NCI-H2171 (cell line): ENCODE measurements at regions not wholly inside any gene's neighbourhood (a gene's known extent, or its start where the extent isn't known, plus 50 kb on each side); places are given as distances from the start of the nearest gene placed in this dataset.
"Not testable (repeated sequence)": the region's sequence is repeated elsewhere in the genome, so short reads cannot be mapped to it uniquely, and the experiment has no call there.

Experiments used
- DNase-seq: peaks from one replicate; lab custom pipeline; 2025; lab: John Stamatoyannopoulos, UW

DNA sequence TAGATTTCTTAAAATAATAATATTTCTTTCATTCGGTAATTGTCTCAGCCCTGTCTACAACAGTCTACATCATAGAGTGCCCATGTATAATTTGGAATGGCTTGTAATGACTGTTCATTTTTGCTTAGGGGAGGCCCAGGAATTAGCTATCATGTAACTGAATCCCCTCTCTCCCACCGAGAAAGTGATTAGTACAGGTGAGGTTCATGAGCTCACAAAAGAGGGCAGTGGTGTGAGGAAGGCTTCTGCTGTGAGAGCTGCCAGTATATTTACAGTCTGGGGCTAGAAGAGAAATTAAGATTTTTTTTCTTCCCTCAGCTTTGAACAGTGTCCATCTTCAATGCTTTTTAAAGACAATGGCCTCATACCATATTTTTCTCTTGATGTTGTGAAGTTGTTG lies 340.7 kb downstream of the ADGRL2 start:
- no peak for DNase-seq

DNA sequence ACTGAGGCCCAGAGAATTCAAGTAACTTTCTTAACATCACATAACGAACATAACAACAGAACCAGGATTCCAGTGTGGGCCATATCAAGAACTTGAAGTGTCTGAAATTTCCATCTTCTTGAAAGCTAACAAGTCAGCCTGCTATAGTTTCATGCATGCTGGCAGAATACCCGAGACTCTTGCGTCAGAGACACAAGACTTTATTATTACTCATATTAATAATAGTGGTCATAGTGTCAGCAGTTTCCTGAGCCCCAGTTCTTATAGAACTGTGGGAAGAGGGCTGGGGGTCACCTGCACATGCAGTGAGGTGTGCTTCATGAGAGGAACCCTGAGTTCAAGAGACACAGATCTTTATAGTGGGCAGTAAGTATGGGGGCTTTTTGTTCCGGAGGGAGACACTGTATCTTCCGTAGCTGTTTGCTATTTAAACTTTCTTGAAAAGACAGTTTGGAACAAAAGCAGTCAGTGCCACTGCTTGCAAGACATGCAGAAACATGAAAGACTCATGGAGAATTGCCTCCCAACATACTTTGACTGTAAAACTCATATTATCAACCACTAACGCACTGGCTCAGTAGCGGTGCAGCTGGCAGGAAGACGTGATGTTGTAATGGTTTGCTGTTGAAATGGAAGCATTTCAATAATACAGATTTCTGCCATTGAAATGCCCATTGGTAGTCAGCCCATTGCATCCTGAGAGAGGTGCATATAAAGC lies 339.2 kb downstream of the ADGRL2 start:
- DNase-seq = no peak

DNA sequence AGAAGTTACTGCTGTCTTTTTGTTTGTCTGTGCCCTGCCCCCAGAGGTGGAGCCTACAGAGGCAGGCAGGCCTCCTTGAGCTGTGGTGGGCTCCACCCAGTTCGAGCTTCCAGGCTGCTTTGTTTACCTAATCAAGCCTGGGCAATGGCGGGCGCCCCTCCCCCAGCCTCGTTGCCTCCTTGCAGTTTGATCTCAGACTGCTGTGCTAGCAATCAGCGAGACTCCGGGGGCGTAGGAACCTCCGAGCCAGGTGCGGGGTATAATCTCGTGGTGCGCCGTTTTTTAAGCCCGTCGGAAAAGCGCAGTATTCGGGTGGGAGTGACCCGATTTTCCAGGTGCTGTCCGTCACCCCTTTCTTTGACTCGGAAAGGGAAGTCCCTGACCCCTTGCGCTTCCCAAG lies 335.6 kb downstream of the ADGRL2 start:
- DNase-seq = not testable (repeated sequence)

DNA sequence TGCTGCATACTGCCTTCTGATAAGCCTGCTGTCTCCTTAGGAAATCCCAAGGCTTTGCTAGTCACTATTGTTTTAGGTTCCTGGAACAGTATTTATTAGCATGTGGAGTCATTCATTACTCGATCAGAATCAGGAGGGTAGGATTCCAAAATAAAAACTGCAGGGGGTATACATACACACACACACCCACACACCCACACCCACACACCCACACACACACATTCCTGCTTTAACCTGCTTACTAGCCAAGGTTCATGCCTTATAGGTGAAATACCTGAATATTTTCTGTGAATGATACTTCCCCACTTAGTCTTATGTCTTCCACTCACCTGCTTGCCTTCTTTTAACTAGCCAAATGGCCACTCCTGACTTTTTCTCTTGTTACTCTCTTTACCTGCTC lies 325.1 kb downstream of the ADGRL2 start:
- no peak for DNase-seq

DNA sequence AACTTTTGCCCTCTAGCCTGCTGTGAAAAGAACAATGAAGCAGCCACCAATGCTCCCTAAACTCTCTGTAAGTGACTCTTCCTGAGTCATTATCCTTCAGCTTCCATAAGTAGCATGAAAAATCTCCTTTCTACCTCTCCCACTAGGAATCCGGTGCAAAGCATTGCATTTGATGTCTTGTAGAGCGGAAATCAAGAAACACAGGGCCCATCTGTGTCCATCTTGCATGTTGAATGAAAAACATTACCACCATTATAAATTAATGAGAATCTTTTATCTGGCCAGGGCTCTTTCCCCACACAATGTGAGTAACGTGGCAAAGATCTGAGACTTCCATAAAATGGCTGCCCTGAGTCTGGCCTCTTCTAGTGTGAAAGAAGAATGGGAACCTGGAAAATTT lies 324.4 kb downstream of the ADGRL2 start:
- DNase-seq = no peak

DNA sequence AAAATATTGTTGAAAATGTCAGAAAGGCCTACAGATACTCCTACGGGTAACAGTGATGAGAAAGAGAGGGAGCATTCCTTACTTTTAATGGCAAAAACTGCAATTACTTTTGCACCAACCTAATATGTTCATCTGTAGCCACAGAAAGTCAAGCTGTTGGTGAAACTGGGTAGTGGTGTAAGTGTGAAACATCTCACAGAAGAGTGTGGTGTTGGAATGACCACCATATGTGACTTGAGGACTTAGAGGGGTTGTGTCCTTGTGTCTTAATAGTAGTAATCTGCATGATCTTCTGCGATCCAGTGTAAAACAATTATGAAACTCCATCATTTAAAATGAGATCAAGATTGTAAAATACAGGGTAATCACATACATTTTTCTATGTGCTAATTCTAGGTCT lies 320.7 kb downstream of the ADGRL2 start:
- no peak for DNase-seq

DNA sequence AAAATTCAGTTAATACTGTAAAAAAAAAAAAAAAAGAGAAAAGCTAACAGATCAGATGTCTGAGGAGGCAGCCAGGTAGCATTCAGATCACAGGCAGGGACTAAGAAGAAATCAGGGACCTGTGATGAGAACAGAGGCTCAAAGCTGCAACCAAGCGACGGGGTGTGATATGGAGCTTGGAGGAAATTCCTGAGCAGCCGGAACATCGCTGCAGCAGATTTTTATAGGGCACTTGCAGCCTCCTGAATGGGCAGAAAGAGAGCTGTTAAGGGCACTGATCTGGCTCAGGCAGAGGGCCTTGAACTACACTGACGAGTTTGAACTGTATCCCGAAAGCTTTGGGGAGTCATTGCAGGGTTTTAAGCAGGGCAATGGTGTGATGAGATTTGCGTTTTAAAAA lies 315.4 kb downstream of the ADGRL2 start:
- DNase-seq = no peak

DNA sequence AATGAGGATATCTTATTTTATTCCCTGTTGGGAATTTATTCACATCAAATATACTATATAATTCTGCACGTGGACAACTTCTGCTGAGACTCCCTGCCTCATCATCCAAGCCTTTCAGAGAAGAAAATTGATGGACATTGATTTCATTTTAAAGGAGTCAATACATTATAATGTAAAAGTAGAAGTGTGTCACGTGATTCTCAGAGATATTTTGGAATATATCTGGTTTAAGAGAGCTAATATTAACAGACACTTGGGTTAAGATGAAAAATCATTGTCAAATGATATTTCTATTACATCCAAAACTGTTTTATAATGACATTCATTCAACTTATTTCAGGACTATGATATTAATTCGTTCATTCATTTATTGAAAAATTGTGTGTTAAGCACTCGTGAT lies 314.2 kb downstream of the ADGRL2 start:
- no peak for DNase-seq

DNA sequence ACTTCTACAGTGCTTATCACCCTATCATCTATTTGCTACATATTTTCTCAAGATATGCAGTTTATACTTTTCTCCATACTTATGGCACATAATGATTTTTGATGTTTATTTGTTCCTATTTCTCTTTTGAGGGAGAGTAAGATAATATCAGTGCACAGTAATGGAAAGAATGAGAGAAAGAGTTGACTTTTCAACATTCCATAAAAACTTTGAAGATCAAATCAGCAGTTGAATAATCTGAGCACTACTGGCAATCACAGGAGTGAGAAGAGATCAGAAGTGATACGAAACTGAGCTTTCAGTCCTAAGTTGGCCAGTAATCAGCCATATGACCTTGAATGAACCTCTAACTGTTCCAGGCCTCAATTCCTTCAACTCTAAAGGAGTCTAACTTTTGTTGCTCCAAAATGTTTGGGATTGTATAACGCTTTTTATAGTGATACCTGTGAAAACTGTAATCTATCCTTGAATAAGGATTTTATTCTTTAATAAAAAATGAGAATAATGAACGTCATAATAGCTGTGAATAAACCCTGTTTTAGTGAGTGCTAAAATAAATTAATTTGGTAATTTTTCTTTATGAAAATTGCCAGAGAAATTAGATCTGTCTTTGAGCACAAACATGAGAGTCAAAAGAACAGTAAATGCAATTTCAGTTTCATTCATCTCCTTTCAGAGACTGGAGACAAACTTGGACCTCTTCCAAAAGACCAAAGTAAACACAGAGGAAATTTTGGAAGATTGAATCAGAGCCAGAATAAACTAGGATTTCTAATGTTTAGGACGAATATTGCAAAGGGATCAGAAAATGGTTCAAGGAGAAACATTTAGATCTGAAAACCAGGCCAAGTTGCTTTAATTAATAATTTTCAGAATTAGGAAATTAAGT lies 309.9 kb downstream of the ADGRL2 start:
- DNase-seq = peak; percentile 45

DNA sequence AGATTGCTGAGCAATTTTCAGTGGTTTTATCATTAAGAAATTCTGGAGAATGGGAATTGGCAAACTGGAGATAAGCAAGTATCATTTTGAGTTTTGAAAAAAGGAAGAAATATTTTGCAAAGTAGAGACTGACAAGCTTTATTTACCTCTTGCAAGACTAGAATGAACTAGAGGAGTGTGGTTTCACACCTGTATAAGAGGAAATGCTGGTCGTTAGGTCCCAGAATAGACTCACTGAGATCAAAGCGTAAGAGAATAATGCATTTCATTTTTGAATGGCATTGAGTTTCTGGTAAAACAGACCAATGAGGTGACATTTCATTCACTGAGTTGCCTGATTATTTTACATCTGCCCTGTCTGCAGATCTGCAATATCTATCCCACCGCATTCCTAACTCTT lies 308.1 kb downstream of the ADGRL2 start:
- DNase-seq = no peak

DNA sequence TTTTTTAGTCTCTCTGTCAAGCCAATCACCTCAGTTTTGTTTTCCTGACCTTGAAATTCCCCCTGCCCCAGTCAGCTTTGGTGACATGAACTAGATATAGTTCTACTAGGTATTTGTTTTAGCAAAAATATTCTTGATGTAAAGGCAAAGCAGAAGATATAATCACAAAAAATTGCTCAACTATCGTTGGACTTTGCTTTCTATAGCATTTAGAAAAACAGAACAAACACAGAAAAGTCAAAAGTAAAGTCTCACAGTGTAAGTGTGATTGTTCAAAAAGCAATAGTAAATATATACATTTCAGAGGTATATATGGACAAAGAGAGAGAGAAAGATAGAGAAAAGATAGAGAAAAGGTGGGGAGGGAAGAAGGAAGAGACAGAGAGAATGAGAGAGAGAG lies 305.9 kb downstream of the ADGRL2 start:
- DNase-seq = no peak

DNA sequence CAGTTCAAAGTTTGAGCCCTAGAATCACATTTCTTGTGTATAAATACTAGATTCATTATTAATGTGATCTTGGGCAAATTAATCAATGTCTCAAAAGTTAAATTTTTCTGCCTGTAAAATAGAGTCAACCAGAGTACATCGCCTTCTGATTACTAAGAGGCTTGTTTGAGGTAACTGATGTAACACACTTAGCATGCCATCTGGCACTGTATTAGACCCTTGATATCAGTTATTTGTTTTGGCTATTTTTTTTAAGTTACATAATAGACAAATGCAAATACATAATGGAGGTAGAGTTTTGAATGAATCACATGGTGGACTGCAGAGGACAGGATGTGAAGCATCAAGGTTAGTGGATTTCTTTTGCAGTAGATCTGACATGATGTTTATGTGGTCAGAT lies 298.4 kb downstream of the ADGRL2 start:
- DNase-seq = peak; percentile 2

DNA sequence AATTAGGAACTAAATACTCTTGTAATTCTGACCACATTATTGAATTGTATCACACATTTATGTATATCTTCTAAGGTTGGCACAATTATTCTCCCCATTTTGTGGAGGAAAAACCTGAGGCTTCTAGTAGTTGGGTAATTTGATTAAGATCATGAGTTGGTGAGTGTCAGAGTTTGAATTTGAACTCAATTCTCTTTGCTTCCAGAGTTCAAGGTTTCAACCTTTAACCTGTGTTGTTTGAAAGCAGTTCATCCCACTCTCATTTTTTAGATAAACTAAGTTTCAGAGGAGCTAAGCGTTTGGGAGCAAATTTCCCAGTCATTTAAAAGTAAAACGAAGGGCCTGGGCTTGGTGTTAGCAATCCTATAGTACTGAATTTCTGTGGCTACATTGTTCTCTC lies 293.4 kb downstream of the ADGRL2 start:
- no peak for DNase-seq

DNA sequence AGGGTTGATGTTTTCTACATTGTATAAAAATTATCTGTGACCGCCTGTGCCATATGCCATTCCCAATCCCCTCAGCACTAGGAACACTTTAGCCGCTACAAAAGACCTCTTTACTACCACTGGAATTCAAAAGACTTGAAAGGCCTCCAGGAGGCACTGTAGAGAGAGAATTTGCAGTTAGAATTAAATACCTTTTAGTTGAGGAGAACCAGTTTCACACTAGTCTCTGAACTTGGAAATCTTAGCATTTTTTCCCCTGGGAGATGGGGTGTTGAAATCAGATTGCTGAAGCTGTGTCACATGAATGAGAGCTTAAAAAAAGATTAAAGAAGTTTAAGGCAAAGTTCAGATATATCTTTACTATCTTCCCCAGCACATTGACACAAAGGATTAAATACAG lies 291.0 kb downstream of the ADGRL2 start:
- DNase-seq = no peak

DNA sequence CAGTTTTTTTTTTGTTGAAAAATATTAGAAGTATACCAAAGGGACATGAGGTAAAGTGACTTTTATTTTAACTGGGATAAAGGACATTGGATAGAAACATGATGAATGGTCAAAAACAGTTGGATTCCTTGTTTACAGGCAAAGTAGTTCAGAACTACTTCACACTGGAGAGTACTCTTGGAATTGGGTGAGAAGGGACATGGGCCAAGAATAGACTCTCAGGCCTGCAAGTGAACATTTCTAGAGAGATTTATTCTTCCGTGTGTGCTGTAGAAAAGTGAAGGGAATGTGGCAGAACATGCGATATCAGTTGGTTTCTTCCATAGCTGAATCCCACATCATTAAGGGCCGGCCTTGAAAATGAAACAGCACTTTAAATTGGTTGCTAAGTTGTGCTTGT lies 290.5 kb downstream of the ADGRL2 start:
- DNase-seq = no peak

DNA sequence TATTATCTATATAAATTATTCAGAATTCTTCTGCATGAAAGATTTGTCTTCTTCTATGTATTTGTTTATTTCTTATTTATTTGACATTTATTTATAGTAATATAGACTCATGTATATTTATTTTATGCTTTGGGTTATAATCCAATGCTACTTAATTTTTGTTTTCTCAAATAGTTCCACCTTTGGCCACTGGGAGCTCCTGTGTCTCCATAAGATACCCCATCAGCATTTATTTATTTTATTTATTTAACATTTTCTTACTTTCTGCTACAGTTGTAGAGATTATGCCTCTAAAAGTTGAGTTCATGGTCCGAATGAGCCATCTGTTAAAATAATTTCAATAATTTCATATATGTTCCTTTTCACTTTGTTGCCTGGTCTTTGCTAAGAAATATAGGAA lies 289.4 kb downstream of the ADGRL2 start:
- no peak for DNase-seq

DNA sequence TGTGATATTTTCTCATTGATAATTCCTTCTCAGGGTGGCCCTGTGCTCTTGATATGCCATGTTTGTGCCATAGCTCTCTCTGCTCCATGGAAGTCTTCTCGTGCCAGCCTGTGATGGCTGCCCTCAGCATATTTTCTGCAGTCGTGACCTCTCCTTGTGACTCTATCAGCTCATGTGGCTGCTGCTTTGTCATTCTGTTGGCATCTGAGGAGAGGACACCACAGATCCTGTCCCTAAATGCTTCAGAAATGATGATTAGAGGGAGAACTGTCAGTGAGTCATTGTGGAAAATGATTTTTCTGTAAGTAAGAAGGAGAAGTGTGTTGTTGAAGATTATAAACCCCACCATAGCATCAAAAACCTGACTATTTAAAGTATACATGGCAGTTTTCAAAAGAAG lies 286.0 kb downstream of the ADGRL2 start:
- DNase-seq = no peak

DNA sequence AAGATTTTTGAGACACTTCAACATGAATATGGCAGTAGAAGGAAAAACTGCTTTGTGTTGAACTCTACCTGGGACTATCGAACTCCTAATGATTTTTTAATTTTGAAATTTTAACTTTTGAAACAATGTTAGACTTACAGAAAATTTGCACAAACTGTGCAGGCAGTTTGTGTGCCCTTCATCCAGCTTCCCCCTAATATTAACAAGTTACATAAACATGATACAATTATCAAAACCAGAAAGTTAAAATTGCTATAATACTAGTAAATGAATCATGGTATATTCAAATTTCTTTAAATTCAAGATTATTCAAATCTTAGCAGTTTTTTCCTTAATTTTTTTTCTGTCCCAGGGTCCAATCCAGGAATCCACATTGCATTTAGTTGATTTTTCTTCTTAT lies 278.9 kb downstream of the ADGRL2 start:
- DNase-seq = no peak

DNA sequence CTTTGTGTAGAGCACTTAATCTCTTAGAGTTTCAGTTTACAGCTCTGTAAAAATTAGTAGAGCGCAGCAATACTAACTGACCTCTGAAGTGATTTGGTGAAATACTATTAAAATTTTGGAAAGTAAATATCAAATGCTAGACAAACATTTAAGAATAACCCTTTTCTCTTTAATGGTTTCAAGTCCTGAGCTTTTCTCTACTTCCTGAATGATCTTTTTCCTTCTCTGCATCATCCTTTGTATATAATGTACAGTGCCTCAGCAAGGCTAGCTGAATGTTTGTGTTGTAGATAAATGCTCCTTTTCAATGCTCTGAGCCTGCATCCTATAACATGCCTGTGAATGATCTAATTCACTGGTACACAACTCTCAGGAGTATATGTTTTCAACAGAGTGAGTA lies 272.9 kb downstream of the ADGRL2 start:
- no peak for DNase-seq

DNA sequence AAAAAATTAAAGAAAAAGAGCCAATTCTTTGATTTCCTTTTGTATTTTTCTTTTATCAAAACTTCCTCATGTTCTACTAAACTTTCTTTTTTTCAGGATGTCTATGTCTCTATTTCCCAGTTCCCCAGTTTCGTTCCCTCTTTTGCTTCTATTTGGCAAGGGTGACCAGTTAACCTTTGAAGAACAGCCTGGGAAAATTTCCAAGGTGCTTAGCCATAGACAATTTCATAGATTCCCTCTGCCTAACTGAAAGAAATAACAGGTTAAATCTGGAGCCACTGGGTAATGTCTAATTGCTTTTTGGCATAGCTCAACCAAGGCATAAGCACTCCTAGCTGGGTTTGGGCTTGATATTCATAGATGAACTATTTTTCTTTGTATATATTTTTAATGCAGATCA lies 272.3 kb downstream of the ADGRL2 start:
- DNase-seq = no peak

DNA sequence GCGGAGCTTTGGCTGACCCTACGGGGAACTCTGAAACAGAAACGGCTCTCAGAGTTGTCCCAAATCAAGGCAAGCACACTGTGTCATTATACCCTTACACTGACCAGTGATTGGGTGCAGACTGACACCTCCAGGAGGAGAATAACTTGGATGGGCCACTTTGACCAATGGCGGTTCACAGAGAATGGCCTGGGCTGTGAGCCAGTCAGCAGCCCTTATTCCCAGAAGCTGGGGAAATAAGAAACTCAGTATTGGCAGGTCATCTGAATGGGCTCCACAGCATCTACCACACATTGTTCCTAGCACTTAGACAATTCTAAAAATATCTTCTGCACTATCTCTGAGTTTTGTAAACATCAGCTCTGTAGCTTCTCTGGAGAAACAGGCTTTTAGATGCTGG lies 265.2 kb downstream of the ADGRL2 start:
- DNase-seq = no peak

DNA sequence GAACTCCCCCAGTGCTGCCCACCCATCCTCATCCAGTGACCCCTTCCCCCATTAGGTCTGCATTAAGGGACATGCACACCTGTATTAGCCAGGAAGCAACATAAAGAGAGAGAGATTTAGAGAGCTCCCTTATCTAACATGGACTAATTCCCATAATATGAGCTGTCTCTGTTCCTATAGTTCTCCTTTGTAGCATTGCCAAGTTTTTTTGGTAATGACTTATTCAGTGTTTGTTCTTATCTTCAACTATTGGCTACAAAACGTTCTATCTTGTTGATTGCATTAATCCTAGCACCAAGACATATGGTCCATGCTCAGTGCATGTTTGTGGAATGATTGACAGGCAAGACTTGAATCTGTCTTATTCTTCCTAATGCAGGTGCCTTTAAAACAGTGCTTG lies 264.0 kb downstream of the ADGRL2 start:
- DNase-seq = no peak

DNA sequence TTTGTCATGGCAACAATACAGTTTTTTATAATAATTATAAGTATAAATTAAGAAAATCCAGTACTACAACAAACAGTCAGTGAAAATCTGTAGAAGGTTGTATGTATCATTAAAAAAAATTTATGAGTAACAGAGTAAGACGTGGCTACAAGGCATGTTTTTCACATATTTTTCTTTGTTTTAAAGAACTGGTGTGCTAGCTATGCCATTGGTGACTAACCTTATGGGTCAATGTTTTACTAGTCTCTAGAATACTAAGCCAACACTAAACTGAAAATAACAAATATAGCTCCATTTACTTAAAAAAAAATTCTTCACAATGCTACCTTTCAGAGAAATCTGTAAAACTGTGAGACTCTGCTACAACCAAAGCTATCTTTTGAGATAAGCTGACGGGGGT lies 261.5 kb downstream of the ADGRL2 start:
- DNase-seq = no peak

DNA sequence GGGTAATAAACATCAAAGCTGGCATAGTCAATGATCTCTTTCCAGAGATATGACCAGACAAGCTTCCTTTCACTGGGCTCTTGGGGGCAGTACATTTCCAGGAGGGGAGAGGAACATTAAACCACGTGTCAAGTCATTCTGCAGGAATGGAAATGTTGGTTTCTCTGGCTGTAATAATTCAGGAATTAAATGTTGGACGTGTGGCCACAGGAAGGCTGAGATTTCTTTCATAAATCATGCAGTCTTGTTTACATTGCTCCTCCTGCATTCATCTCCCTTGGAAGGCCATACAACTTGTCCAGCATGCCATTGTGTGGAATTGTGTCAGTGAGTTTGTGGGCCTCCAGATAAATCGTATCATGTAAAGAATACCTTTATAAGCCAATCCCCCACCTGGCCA lies 259.2 kb downstream of the ADGRL2 start:
- no peak for DNase-seq
